Panc1 (cell line): ENCODE measurements at regions not wholly inside any gene's neighbourhood (a gene's known extent, or its start where the extent isn't known, plus 50 kb on each side); places are given as distances from the start of the nearest gene placed in this dataset.

ENCODE experiments used
- ATAC-seq: fragments of 200-7000 bp; cut with Tn5 transposase; 2 replicates; pipeline ENCODE4 v1.9.1; 2020; ENCODE audit warnings: mild to moderate bottlenecking, moderate library complexity
- BruUV-seq: library from RNA; stranded (reverse); fragments of 400-500 nt; replicated peaks from 2 replicates; lab custom pipeline; 2021; lab: Mats Ljungman, UMichigan
- CTCF ChIA-PET: fragments of 300-600 bp; sonication (Branson Sonifier 250); formaldehyde crosslinking; loops from one replicate; lab custom pipeline; 2022; ENCODE audit warnings: antibody characterized with exemption; lab: Charles Lee
- POLR2A ChIA-PET: fragments of 300-600 bp; sonication (Branson Sonifier 250); formaldehyde crosslinking; loops from one replicate; lab custom pipeline; 2022; ENCODE audit warnings: antibody characterized with exemption; lab: Charles Lee
- DNase-seq: peaks from one replicate; pipeline ENCODE4 v3.0.0-alpha.2; 2010; ENCODE audit warnings: low read depth, low spot score
- H3K27ac ChIP-seq: 2 replicates; pipeline ENCODE4 v1.5.1; 2011; ENCODE audit warnings: mild to moderate bottlenecking, low read length, inconsistent platforms
- H3K27me3 ChIP-seq: fragments of 200-500 bp; sonication (Bioruptor generic); 2 replicates; pipeline ENCODE4 v1.6.0; 2014; ENCODE audit warnings: low read length, inconsistent platforms; ENCODE audit not compliant: control insufficient read depth, insufficient read depth
- H3K36me3 ChIP-seq: fragments of 200-500 bp; sonication (Bioruptor generic); 2 replicates; pipeline ENCODE4 v1.5.1; 2014; ENCODE audit warnings: inconsistent platforms, mild to moderate bottlenecking, low read length, moderate library complexity; ENCODE audit not compliant: control insufficient read depth, insufficient read depth
- H3K4me1 ChIP-seq: 2 replicates; pipeline ENCODE4 v1.5.1; 2011; ENCODE audit warnings: inconsistent platforms, mild to moderate bottlenecking, low read length, moderate library complexity; ENCODE audit not compliant: control insufficient read depth, insufficient read depth
- H3K4me3 ChIP-seq, 2 experiments: 2 replicates each; pipeline ENCODE4 v1.5.1; 2011 to 2012; ENCODE audit warnings: low read depth in 2 of 2, low read length in 2 of 2, mild to moderate bottlenecking in 2 of 2, inconsistent platforms in 1 of 2, moderate library complexity in 1 of 2
- H3K9me3 ChIP-seq: fragments of 200-500 bp; sonication (Bioruptor generic); 2 replicates; pipeline ENCODE4 v1.5.1; 2014; ENCODE audit warnings: low read depth, mild to moderate bottlenecking, inconsistent platforms, low read length, moderate library complexity; ENCODE audit not compliant: control insufficient read depth, insufficient read depth
- POLR2AphosphoS5 ChIP-seq: IDR thresholded peaks from 2 replicates; pipeline ENCODE4 v1.6.1; 2012; ENCODE audit warnings: mild to moderate bottlenecking, low read depth, low read length, moderate library complexity
- SIN3A ChIP-seq: IDR thresholded peaks from 2 replicates; pipeline ENCODE4 v1.6.1; 2012; ENCODE audit warnings: low read depth, mild to moderate bottlenecking, low read length, moderate library complexity, borderline replicate concordance; ENCODE audit not compliant: insufficient read depth
- TCF7L2 ChIP-seq: IDR thresholded peaks from 2 replicates; pipeline ENCODE4 v1.6.1; 2011; ENCODE audit warnings: mild to moderate bottlenecking, low read depth, low read length, inconsistent platforms
- in situ Hi-C: cut with HindIII; loops from 2 replicates; pipeline ENCODE4 v1.10.0; 2016; ENCODE audit warnings: low sequenced_read_pairs, low pct_unique_long_range_greater_than_20kb
- intact Hi-C: fragments of 100-400 bp; cut with micrococcal nuclease; formaldehyde crosslinking; loops from one replicate; pipeline ENCODE4 v1.10.0; 2022; ENCODE audit not compliant: unreplicated experiment
- TF ChIP-seq, protein P1 (sequence below), 2 experiments: IDR thresholded peaks; 2 replicates each; pipeline ENCODE4 v1.6.1; 2011 to 2012; ENCODE audit warnings: low read depth in 2 of 2, control low read depth in 1 of 2, low read length in 1 of 2, mild to moderate bottlenecking in 1 of 2, moderate library complexity in 1 of 2; ENCODE audit not compliant: insufficient read depth in 1 of 2
- TF ChIP-seq, protein P2 (sequence below): fragments of 450-650 bp; IDR thresholded peaks from 2 replicates; pipeline ENCODE4 v1.5.1; 2017; ENCODE audit warnings: mild to moderate bottlenecking

DNA sequence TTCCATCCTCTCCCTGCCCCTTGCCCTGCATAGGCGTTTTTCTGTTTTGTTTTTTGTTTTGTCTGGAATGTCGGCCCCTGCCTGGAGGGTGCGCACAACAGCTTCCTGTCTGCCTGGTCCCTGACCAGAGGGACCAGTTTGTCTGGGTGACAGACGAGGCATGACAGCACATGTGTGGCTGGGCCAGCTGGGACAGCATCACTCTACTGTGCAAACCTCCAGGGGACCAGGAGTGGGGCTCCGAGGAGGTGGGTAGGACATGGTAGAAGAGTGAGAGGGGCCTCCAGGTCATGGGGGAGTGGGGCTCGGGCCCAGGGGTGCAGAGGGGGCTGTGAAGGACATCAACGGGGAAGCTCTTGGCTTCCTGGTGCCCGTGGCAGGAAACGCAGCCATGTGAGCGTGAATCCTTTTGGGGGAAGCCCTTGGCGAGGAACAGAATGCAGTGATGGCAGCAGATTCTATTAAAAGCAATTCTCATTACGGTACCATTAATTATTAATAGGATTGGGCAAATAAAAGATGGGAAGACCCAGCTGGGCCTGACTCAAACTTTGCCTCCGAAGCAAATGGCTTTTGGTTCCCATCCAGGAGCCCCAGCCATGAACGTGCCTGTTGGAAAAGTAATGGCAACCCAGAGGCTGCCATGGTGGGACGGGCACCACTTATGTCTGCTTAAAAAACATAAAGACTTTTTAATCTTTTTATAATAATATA, 184.4 kb upstream of the IER5L start:
- ChIA-PET CTCF (no interaction called here), POLR2A (no interaction called here)
- Histone ChIP-seq H3K4me1 (peaks cover 10% of the 10 kb centered on the region), H3K36me3 (no peaks in the 10 kb centered on the region), H3K4me3 (no peak overlapping the region), H3K9me3 (no peaks in the 10 kb centered on the region), H3K27ac (peak overlapping the region; percentile 44; the same call in 1 of the 2 replicates), H3K27me3 (no peaks in the 10 kb centered on the region)
- no peak for DNase-seq
- in situ Hi-C loops (no loop called here), intact Hi-C loops (no loop called here)
- no TSS peak for BruUV-seq
- ATAC-seq = 0 out of 2 replicates have a peak, but pooled peaks have one; percentile 69
- TF ChIP-seq, protein P1, sequence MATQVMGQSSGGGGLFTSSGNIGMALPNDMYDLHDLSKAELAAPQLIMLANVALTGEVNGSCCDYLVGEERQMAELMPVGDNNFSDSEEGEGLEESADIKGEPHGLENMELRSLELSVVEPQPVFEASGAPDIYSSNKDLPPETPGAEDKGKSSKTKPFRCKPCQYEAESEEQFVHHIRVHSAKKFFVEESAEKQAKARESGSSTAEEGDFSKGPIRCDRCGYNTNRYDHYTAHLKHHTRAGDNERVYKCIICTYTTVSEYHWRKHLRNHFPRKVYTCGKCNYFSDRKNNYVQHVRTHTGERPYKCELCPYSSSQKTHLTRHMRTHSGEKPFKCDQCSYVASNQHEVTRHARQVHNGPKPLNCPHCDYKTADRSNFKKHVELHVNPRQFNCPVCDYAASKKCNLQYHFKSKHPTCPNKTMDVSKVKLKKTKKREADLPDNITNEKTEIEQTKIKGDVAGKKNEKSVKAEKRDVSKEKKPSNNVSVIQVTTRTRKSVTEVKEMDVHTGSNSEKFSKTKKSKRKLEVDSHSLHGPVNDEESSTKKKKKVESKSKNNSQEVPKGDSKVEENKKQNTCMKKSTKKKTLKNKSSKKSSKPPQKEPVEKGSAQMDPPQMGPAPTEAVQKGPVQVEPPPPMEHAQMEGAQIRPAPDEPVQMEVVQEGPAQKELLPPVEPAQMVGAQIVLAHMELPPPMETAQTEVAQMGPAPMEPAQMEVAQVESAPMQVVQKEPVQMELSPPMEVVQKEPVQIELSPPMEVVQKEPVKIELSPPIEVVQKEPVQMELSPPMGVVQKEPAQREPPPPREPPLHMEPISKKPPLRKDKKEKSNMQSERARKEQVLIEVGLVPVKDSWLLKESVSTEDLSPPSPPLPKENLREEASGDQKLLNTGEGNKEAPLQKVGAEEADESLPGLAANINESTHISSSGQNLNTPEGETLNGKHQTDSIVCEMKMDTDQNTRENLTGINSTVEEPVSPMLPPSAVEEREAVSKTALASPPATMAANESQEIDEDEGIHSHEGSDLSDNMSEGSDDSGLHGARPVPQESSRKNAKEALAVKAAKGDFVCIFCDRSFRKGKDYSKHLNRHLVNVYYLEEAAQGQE (IDR thresholded peaks at IDR 0.05; ENCODE audit: insufficient read depth in 1 of 2, low read depth in 2 of 2, low read length in 1 of 2) = no peak
- TF ChIP-seq SIN3A (no peak), POLR2AphosphoS5 (no peak), TCF7L2 (no peak)
- TF ChIP-seq, protein P2, sequence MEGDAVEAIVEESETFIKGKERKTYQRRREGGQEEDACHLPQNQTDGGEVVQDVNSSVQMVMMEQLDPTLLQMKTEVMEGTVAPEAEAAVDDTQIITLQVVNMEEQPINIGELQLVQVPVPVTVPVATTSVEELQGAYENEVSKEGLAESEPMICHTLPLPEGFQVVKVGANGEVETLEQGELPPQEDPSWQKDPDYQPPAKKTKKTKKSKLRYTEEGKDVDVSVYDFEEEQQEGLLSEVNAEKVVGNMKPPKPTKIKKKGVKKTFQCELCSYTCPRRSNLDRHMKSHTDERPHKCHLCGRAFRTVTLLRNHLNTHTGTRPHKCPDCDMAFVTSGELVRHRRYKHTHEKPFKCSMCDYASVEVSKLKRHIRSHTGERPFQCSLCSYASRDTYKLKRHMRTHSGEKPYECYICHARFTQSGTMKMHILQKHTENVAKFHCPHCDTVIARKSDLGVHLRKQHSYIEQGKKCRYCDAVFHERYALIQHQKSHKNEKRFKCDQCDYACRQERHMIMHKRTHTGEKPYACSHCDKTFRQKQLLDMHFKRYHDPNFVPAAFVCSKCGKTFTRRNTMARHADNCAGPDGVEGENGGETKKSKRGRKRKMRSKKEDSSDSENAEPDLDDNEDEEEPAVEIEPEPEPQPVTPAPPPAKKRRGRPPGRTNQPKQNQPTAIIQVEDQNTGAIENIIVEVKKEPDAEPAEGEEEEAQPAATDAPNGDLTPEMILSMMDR = no peak

DNA sequence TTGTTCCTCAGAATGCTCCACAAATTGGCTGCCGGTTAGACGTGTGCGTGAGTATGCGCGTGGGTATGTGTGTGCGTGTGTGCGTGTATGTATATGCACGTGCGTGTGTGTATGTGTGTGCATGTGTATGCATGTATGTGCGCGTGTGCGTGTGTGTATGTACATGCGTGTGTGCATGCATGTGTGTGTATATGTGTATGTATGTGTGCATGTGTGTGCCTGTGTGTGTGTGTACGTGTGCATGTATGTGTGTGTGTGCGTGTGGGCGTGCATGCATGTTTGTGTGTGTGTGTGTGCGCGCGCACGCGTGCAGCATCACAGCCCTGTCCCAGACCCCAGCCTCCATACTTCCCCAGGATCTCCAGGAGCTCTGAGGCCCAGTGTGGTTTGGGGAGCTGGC, 183.1 kb upstream of the IER5L start:
- no peak for DNase-seq
- TF ChIP-seq SIN3A (no peak), POLR2AphosphoS5 (no peak), TCF7L2 (no peak)
- TF ChIP-seq, protein P2 = no peak
- TF ChIP-seq, protein P1 (IDR thresholded peaks at IDR 0.05; ENCODE audit: insufficient read depth in 1 of 2, low read depth in 2 of 2, low read length in 1 of 2) = no peak
- POLR2A ChIA-PET = interaction anchor here (0.7 kb wide), 1 partner anchor 116 kb away, joined by 9 read pairs; no protein-coding TSS in a partner anchor
- in situ Hi-C loops (no loop called here), intact Hi-C loops (no loop called here)
- Histone ChIP-seq H3K4me1 (peaks cover 10% of the 10 kb centered on the region), H3K36me3 (no peaks in the 10 kb centered on the region), H3K27ac (no peak overlapping the region), H3K27me3 (no peaks in the 10 kb centered on the region), H3K9me3 (no peaks in the 10 kb centered on the region), H3K4me3 (no peak overlapping the region)
- ATAC-seq = no peak
- BruUV-seq = no TSS peak
- CTCF ChIA-PET = no interaction called here
